Endothelial cell of umbilical vein (primary cell): ENCODE measurements at regions not wholly inside any gene's neighbourhood (a gene's known extent, or its start where the extent isn't known, plus 50 kb on each side); places are given as distances from the start of the nearest gene placed in this dataset.

ENCODE experiments used
- BruUV-seq: library from RNA; stranded (reverse); fragments of 400-500 nt; replicated peaks from 2 replicates; lab custom pipeline; 2021; lab: Mats Ljungman, UMichigan
- CTCF ChIA-PET: fragments of 300-600, 350-600 bp; sonication (Branson Sonifier 250); formaldehyde crosslinking; loops from one replicate; lab custom pipeline; 2021; ENCODE audit warnings: antibody characterized with exemption, inconsistent platforms; lab: Charles Lee
- POLR2A ChIA-PET: fragments of 300-600, 350-600 bp; sonication (Branson Sonifier 250); formaldehyde crosslinking; loops from one replicate; lab custom pipeline; 2021; ENCODE audit warnings: antibody characterized with exemption, inconsistent platforms; lab: Charles Lee
- DNase-seq: peaks from one replicate; pipeline ENCODE4 v3.0.0-alpha.2; 2011; ENCODE audit warnings: low read depth, low spot score
- FAIRE-seq: peaks from 2 replicates; lab custom pipeline; 2011; peaks lifted over from hg19 to GRCh38; lab: Jason Lieb, UNC
- H2AFZ ChIP-seq: 2 replicates; pipeline ENCODE4 v1.6.0; 2012; ENCODE audit warnings: low read depth, low read length, control low read depth, inconsistent platforms
- H3K27ac ChIP-seq: 2 replicates; pipeline ENCODE4 v1.5.1; 2011; ENCODE audit warnings: low read depth, mild to moderate bottlenecking, control low read depth, low read length, moderate library complexity; ENCODE audit not compliant: insufficient read depth
- H3K27me3 ChIP-seq, 2 experiments: 2 replicates each; pipeline versions ENCODE4 v1.6.0 to v1.6.1; 2011; ENCODE audit warnings: low read length in 2 of 2, mixed read lengths in 1 of 2; ENCODE audit not compliant: control insufficient read depth in 2 of 2, insufficient read depth in 2 of 2
- H3K36me3 ChIP-seq, 2 experiments: 2 replicates in 1 of 2; 3 replicates in 1 of 2; pipeline ENCODE4 v1.5.1; 2011; ENCODE audit warnings: low read length in 2 of 2, mild to moderate bottlenecking in 1 of 2, moderate library complexity in 1 of 2; ENCODE audit not compliant: control insufficient read depth in 2 of 2, insufficient read depth in 2 of 2; ENCODE audit errors: extremely low read depth in 1 of 2
- H3K4me1 ChIP-seq: 3 replicates; pipeline ENCODE4 v1.5.1; 2011; ENCODE audit warnings: mild to moderate bottlenecking, low read length; ENCODE audit not compliant: control insufficient read depth, insufficient read depth; ENCODE audit errors: extremely low read depth
- H3K4me2 ChIP-seq: 2 replicates; pipeline ENCODE4 v1.6.1; 2011; ENCODE audit warnings: low read length, control low read depth, mixed read lengths; ENCODE audit not compliant: insufficient read depth
- H3K4me3 ChIP-seq, 3 experiments: fragments of 200-600 bp in 1 of 3; sonication (generic), shearing (Covaris generic) in 1 of 3; replicated peaks in 1 of 3; 2 replicates each; pipeline ENCODE4 v1.5.1; 2011 to 2016; ENCODE audit warnings: control low read depth in 3 of 3, low read length in 3 of 3, mild to moderate bottlenecking in 2 of 3, inconsistent platforms in 1 of 3, low read depth in 1 of 3, moderate library complexity in 1 of 3; ENCODE audit not compliant: insufficient read depth in 1 of 3
- H3K79me2 ChIP-seq: 2 replicates; pipeline ENCODE4 v1.6.0; 2012; ENCODE audit warnings: low read length, inconsistent platforms; ENCODE audit not compliant: control insufficient read depth, insufficient read depth
- H3K9ac ChIP-seq: replicated peaks from 2 replicates; pipeline ENCODE3; 2011; ENCODE audit warnings: low read length, control low read depth; ENCODE audit not compliant: insufficient read depth; ENCODE audit errors: extremely low read depth
- H3K9me1 ChIP-seq: replicated peaks from 3 replicates; pipeline ENCODE4 v1.6.0; 2011; ENCODE audit warnings: mild to moderate bottlenecking, low read length; ENCODE audit not compliant: control insufficient read depth, insufficient read depth; ENCODE audit errors: extremely low read depth
- H3K9me3 ChIP-seq: replicated peaks from 2 replicates; pipeline ENCODE4 v1.5.1; 2012; ENCODE audit warnings: low read length, inconsistent platforms; ENCODE audit not compliant: control insufficient read depth, insufficient read depth
- H4K20me1 ChIP-seq: replicated peaks from 2 replicates; pipeline ENCODE3; 2011; ENCODE audit warnings: mild to moderate bottlenecking, low read length; ENCODE audit not compliant: control insufficient read depth, insufficient read depth; ENCODE audit errors: extremely low read depth
- EZH2 ChIP-seq: IDR thresholded peaks from 2 replicates; pipeline ENCODE4 v1.6.1; 2012; ENCODE audit warnings: borderline replicate concordance, low read depth, mild to moderate bottlenecking, moderate library complexity, low read length, inconsistent platforms; ENCODE audit not compliant: severe bottlenecking
- FOS ChIP-seq: IDR thresholded peaks from 2 replicates; pipeline ENCODE4 v1.6.1; 2011; ENCODE audit warnings: mild to moderate bottlenecking, low read length, moderate library complexity, borderline replicate concordance; ENCODE audit not compliant: insufficient read depth
- GATA2 ChIP-seq: IDR thresholded peaks from 2 replicates; pipeline ENCODE4 v1.7.0; 2011; ENCODE audit warnings: low read depth, mild to moderate bottlenecking, moderate library complexity, mixed read lengths, low read length; ENCODE audit not compliant: insufficient read length, insufficient read depth
- JUN ChIP-seq: IDR thresholded peaks from 2 replicates; pipeline ENCODE4 v1.6.1; 2011; ENCODE audit warnings: borderline replicate concordance, low read depth; ENCODE audit not compliant: insufficient read length, insufficient read depth
- MYC ChIP-seq: IDR thresholded peaks from one replicate; pipeline ENCODE4 v1.6.1; 2011; ENCODE audit warnings: mild to moderate bottlenecking, low read depth, low read length
- POLR2A ChIP-seq: IDR thresholded peaks from 2 replicates; pipeline ENCODE4 v1.6.1; 2012; ENCODE audit warnings: low read depth, mild to moderate bottlenecking, control low read depth, low read length
- POLR2AphosphoS5 ChIP-seq: IDR thresholded peaks from 2 replicates; pipeline ENCODE4 v1.6.1; 2012; ENCODE audit warnings: low read depth, mild to moderate bottlenecking, control low read depth, low read length, moderate library complexity; ENCODE audit not compliant: insufficient read depth
- dilution Hi-C: fragments of 300-500 bp; cut with MboI; formaldehyde crosslinking; loops from one replicate; pipeline ENCODE4 v1.15.0; 2019; ENCODE audit warnings: low sequenced_read_pairs; ENCODE audit not compliant: extremely low pct_ligation_motif_present
- intact Hi-C: fragments of 100-400 bp; cut with micrococcal nuclease; formaldehyde crosslinking; loops from one replicate; pipeline ENCODE4 v1.10.0; 2022
- TF ChIP-seq, protein P1 (sequence below), 2 donors: IDR thresholded peaks; 1 replicate in 1 of 2; 2 replicates in 1 of 2; pipeline ENCODE4 v1.5.1; 2011; ENCODE audit warnings: low read length in 2 of 2, mild to moderate bottlenecking in 2 of 2, moderate library complexity in 2 of 2, control low read depth in 1 of 2, inconsistent platforms in 1 of 2, low read depth in 1 of 2; ENCODE audit not compliant: insufficient read depth in 1 of 2; ENCODE audit errors: extremely low read depth in 1 of 2
- TF ChIP-seq, protein P2 (sequence below): IDR thresholded peaks from 2 replicates; pipeline ENCODE4 v1.6.1; 2011; ENCODE audit not compliant: insufficient read depth, insufficient read length

- DNase-seq = peak; percentile 88
- no peak overlapping the region for H3K9ac ChIP-seq
- H2AFZ ChIP-seq = peak overlapping the region; percentile 69
- BruUV-seq = no TSS peak
- no peaks in the 10 kb centered on the region for H3K9me1 ChIP-seq
- no peak overlapping the region for H3K4me3 ChIP-seq
- TF ChIP-seq GATA2 (peak; percentile 57), POLR2A (no peak)
- no peaks in the 10 kb centered on the region for H3K9me3 ChIP-seq
- peak; percentile 15 for FAIRE-seq
- no peaks in the 10 kb centered on the region for H3K27me3 ChIP-seq
- intact Hi-C loops = loop anchor here (1.0 to 10.0 kb wide), 2 partner anchors 51 to 238 kb away; no protein-coding TSS in a partner anchor
- H3K27ac ChIP-seq = peak overlapping the region; percentile 74
- no peaks in the 10 kb centered on the region for H4K20me1 ChIP-seq
- dilution Hi-C loops = no loop called here
- POLR2A ChIA-PET = interaction anchor here (0.7 kb wide), 2 partner anchors 137 to 546 kb away, joined by 3 to 5 read pairs; no protein-coding TSS in a partner anchor
- H3K79me2 ChIP-seq = no peaks in the 10 kb centered on the region
- no peaks in the 10 kb centered on the region for H3K36me3 ChIP-seq
- peaks cover 33% of the 10 kb centered on the region for H3K4me1 ChIP-seq
- CTCF ChIA-PET = interaction anchor here (0.9 to 5.1 kb wide), 6 partner anchors 10 to 542 kb away, joined by 3 to 38 read pairs (median 6); partner anchors contain the start of gene JAG1
- H3K4me2 ChIP-seq = peak overlapping the region; percentile 42
Measured at GRCh38 chr20:11216451-11217314, 542.9 kb upstream of the JAG1 start.

DNA sequence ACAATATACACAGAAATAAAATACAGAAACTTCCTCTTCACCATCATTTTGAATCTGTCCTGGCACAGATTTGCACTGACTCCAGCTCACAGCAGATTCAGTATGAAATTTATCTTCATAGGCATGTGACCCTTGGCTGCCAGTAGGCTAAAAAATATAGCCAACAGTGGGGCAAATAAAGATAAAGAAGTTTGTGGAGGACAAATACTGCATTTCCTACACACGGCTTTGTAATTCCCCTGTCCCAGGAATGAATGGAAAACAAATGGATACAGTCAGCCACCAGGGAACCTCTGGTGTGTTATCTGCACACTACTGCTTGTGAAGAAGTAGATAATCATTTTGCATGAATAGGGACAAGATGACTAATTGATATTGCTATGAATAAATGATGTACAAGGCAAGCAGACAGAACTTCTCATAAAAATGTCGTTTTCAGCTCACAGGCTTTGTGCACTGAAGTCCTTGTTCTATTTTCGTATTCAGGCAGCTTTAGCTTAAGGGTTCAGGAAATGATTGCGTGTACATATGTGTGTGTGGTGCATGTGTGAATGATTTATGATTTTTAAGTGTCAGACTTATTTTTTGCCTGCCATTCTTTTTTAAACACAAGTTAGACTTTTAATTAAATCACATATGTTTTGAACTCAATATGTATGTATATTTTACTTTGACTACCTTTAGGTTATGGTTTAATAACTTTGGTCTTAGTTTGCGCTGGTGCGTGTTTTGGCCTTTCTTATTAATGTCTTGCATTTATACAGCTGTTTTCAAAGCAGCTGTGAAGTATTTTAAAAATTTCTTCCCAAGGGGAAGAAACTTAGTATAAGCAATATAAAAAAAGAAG, 543.8 kb upstream of the JAG1 start:
- intact Hi-C loops = loop anchor here (1.0 to 10.0 kb wide), 2 partner anchors 50 to 237 kb away; no protein-coding TSS in a partner anchor
- no peak for TF ChIP-seq POLR2AphosphoS5
- no peak for TF ChIP-seq MYC
- TF ChIP-seq GATA2 = peak; percentile 13
- TF ChIP-seq FOS = peak; percentile 16
- TF ChIP-seq, protein P1, sequence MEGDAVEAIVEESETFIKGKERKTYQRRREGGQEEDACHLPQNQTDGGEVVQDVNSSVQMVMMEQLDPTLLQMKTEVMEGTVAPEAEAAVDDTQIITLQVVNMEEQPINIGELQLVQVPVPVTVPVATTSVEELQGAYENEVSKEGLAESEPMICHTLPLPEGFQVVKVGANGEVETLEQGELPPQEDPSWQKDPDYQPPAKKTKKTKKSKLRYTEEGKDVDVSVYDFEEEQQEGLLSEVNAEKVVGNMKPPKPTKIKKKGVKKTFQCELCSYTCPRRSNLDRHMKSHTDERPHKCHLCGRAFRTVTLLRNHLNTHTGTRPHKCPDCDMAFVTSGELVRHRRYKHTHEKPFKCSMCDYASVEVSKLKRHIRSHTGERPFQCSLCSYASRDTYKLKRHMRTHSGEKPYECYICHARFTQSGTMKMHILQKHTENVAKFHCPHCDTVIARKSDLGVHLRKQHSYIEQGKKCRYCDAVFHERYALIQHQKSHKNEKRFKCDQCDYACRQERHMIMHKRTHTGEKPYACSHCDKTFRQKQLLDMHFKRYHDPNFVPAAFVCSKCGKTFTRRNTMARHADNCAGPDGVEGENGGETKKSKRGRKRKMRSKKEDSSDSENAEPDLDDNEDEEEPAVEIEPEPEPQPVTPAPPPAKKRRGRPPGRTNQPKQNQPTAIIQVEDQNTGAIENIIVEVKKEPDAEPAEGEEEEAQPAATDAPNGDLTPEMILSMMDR (IDR thresholded peaks at IDR 0.05; ENCODE audit: extremely low read depth in 1 of 2, insufficient read depth in 1 of 2, low read depth in 1 of 2, low read length in 2 of 2) = peak in 1 of 2 donors; percentile 7
- no peak for TF ChIP-seq EZH2
- TF ChIP-seq POLR2A = no peak
- TF ChIP-seq, protein P2, sequence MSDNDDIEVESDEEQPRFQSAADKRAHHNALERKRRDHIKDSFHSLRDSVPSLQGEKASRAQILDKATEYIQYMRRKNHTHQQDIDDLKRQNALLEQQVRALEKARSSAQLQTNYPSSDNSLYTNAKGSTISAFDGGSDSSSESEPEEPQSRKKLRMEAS = no peak
- no peak for TF ChIP-seq JUN
- Histone ChIP-seq H3K4me1 (peaks cover 33% of the 10 kb centered on the region), H3K27me3 (no peaks in the 10 kb centered on the region), H3K4me2 (peak overlapping the region; percentile 34), H4K20me1 (no peaks in the 10 kb centered on the region), H3K9me3 (no peaks in the 10 kb centered on the region), H3K9me1 (no peaks in the 10 kb centered on the region), H2AFZ (peak overlapping the region; percentile 69), H3K27ac (peak overlapping the region; percentile 74), H3K79me2 (no peaks in the 10 kb centered on the region), H3K9ac (peak overlapping the region; percentile 21), H3K4me3 (no peak overlapping the region), H3K36me3 (no peaks in the 10 kb centered on the region)
- no TSS peak for BruUV-seq
- peak; percentile 70 for FAIRE-seq
- dilution Hi-C loops = no loop called here
- peak; percentile 93 for DNase-seq
- ChIA-PET POLR2A (interaction anchor here (0.7 kb wide), 2 partner anchors 138 to 547 kb away, joined by 3 to 5 read pairs; no protein-coding TSS in a partner anchor), CTCF (interaction anchor here (1.0 to 5.1 kb wide), 5 partner anchors 11 to 543 kb away, joined by 3 to 38 read pairs (median 7); partner anchors contain the start of gene JAG1)
